Skin epidermis (tissue), 12 donors: ENCODE measurements at regions not wholly inside any gene's neighbourhood (a gene's known extent, or its start where the extent isn't known, plus 50 kb on each side); places are given as distances from the start of the nearest gene placed in this dataset.

Experiments used
- H3K27ac ChIP-seq, 21 experiments: fragments of 200-600 bp; sonication (generic) in 11 of 21; one replicate each; pipeline ENCODE4 v1.5.0; 2020; ENCODE audit warnings: mild to moderate bottlenecking in 3 of 21, inconsistent platforms in 2 of 21, moderate library complexity in 2 of 21
- H3K4me3 ChIP-seq, 7 experiments: fragments of 200-600 bp; sonication (generic) in 2 of 7; one replicate each; pipeline ENCODE4 v1.5.0; 2020; ENCODE audit warnings: inconsistent platforms in 2 of 7, mild to moderate bottlenecking in 2 of 7, moderate library complexity in 1 of 7

- Histone ChIP-seq H3K27ac (peak overlapping the region in 4 of 21 experiments; percentile 39 to 82 (median 46)), H3K4me3 (no peak overlapping the region)
Observed at GRCh38 chr16:80038566-80038965, 438.0 kb upstream of the MAF start.

GRCh38 chr16:80034948-80035663 lies 434.6 kb upstream of the MAF start:
- no peak overlapping the region for H3K4me3 ChIP-seq
- H3K27ac ChIP-seq: no peak overlapping the region

GRCh38 chr16:80034469-80034826 lies 433.9 kb upstream of the MAF start:
- H3K27ac ChIP-seq: no peak overlapping the region

GRCh38 chr16:80033783-80034468 lies 433.4 kb upstream of the MAF start:
- no peak overlapping the region for H3K27ac ChIP-seq
- no peak overlapping the region for H3K4me3 ChIP-seq

More at GRCh38 chr16:80034469-80034826, 433.9 kb upstream of the MAF start:
- H3K4me3 ChIP-seq: no peak overlapping the region

GRCh38 chr16:80029761-80030481 lies 429.4 kb upstream of the MAF start:
- H3K4me3 ChIP-seq: no peak overlapping the region

GRCh38 chr16:80029381-80029630 lies 428.8 kb upstream of the MAF start:
- peak overlapping the region in 2 of 21 experiments; percentile 7 to 19 for H3K27ac ChIP-seq
- H3K4me3 ChIP-seq: no peak overlapping the region

More at GRCh38 chr16:80029761-80030481, 429.4 kb upstream of the MAF start:
- H3K27ac ChIP-seq: peak overlapping the region in 5 of 21 experiments; percentile 19 to 49 (median 45)

GRCh38 chr16:80028581-80029380 lies 428.2 kb upstream of the MAF start:
- H3K27ac ChIP-seq: peak overlapping the region in 4 of 21 experiments; percentile 7 to 80 (median 42)

GRCh38 chr16:80027007-80027965 lies 426.7 kb upstream of the MAF start:
- peak overlapping the region in 2 of 7 experiments; percentile 5 to 21 for H3K4me3 ChIP-seq
- peak overlapping the region in 18 of 21 experiments; percentile 17 to 89 (median 68) for H3K27ac ChIP-seq

More at GRCh38 chr16:80028581-80029380, 428.2 kb upstream of the MAF start:
- no peak overlapping the region for H3K4me3 ChIP-seq

- H3K4me3 ChIP-seq: no peak overlapping the region
- peak overlapping the region in 2 of 21 experiments; percentile 23 to 34 for H3K27ac ChIP-seq
Observed at GRCh38 chr16:80025236-80025635, 424.7 kb upstream of the MAF start.

- H3K27ac ChIP-seq: no peak overlapping the region
- H3K4me3 ChIP-seq: no peak overlapping the region
Observed at GRCh38 chr16:80024443-80024842, 423.9 kb upstream of the MAF start.

- no peak overlapping the region for H3K4me3 ChIP-seq
- no peak overlapping the region for H3K27ac ChIP-seq
Observed at GRCh38 chr16:80023865-80024264, 423.3 kb upstream of the MAF start.

GRCh38 chr16:80019395-80019794 lies 418.9 kb upstream of the MAF start:
- Histone ChIP-seq H3K4me3 (no peak overlapping the region), H3K27ac (no peak overlapping the region)

GRCh38 chr16:80018466-80018865 lies 417.9 kb upstream of the MAF start:
- H3K27ac ChIP-seq: no peak overlapping the region
- no peak overlapping the region for H3K4me3 ChIP-seq

- Histone ChIP-seq H3K4me3 (no peak overlapping the region), H3K27ac (no peak overlapping the region)
Observed at GRCh38 chr16:80016731-80017326, 416.3 kb upstream of the MAF start.

- H3K27ac ChIP-seq: no peak overlapping the region
- no peak overlapping the region for H3K4me3 ChIP-seq
Observed at GRCh38 chr16:80015566-80015965, 415.0 kb upstream of the MAF start.

GRCh38 chr16:80014241-80014939 lies 413.9 kb upstream of the MAF start:
- H3K27ac ChIP-seq: no peak overlapping the region

GRCh38 chr16:80012586-80012985 lies 412.0 kb upstream of the MAF start:
- no peak overlapping the region for H3K4me3 ChIP-seq
- no peak overlapping the region for H3K27ac ChIP-seq

More at GRCh38 chr16:80014241-80014939, 413.9 kb upstream of the MAF start:
- no peak overlapping the region for H3K4me3 ChIP-seq
